ENCODE measurements at regions not wholly inside any gene's neighbourhood (a gene's known extent, or its start where the extent isn't known, plus 50 kb on each side); places are given as distances from the start of the nearest gene placed in this dataset.

DNA sequence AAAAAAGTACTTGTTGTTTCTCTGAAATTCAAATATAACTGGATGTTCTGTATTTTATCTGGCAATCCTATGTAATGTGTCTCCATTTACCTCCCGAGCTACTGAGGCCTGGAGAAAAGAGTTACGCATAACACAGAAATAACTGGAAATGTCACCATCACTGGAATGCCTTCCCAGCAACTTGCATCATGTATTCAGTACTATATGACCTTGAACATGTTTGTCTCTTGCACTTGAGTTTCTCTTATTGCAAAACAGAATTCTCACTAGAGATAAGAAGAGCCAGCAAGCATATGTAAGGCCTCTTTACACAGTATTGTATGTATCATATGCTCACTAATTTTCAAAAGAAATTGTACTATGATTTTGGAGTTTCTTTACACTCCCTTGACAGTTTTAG lies 99.6 kb upstream of the CTAGE1 start:
- TF ChIP-seq, protein P1, sequence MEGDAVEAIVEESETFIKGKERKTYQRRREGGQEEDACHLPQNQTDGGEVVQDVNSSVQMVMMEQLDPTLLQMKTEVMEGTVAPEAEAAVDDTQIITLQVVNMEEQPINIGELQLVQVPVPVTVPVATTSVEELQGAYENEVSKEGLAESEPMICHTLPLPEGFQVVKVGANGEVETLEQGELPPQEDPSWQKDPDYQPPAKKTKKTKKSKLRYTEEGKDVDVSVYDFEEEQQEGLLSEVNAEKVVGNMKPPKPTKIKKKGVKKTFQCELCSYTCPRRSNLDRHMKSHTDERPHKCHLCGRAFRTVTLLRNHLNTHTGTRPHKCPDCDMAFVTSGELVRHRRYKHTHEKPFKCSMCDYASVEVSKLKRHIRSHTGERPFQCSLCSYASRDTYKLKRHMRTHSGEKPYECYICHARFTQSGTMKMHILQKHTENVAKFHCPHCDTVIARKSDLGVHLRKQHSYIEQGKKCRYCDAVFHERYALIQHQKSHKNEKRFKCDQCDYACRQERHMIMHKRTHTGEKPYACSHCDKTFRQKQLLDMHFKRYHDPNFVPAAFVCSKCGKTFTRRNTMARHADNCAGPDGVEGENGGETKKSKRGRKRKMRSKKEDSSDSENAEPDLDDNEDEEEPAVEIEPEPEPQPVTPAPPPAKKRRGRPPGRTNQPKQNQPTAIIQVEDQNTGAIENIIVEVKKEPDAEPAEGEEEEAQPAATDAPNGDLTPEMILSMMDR (IDR thresholded peaks at IDR 0.05; ENCODE audit: insufficient read depth, low read length) = no peak
- no peak for TF ChIP-seq POLR2AphosphoS5 (IDR thresholded peaks at IDR 0.05; ENCODE audit: low read depth)

Data from HL-60 (cell line).